PC-9 (cell line): ENCODE measurements at regions not wholly inside any gene's neighbourhood (a gene's known extent, or its start where the extent isn't known, plus 50 kb on each side); places are given as distances from the start of the nearest gene placed in this dataset.

Experiments
- BruUV-seq: library from RNA; stranded (reverse); fragments of 400-500 nt; replicated peaks from 2 replicates; lab custom pipeline; 2021; lab: Mats Ljungman, UMichigan
- CTCF ChIA-PET: fragments of 300-600 bp; sonication (Branson Sonifier 250); formaldehyde crosslinking; loops from one replicate; lab custom pipeline; 2022; ENCODE audit warnings: antibody characterized with exemption; lab: Charles Lee
- POLR2A ChIA-PET: fragments of 300-600 bp; sonication (Branson Sonifier 250); formaldehyde crosslinking; loops from one replicate; lab custom pipeline; 2022; ENCODE audit warnings: antibody characterized with exemption; ENCODE audit not compliant: unreplicated experiment; lab: Charles Lee
- DNase-seq, 2 experiments: peaks; one replicate each; pipeline versions ENCODE4 v3.0.0 to v3.0.0-alpha.2; 2015 to 2022; ENCODE audit warnings: mixed read lengths in 1 of 2
- H2AFZ ChIP-seq: fragments of 200-600 bp; sonication (generic); 2 replicates; pipeline ENCODE4 v1.8.1; 2017; ENCODE audit warnings: antibody characterized with exemption
- H3F3A ChIP-seq: fragments of 200-600 bp; sonication (generic); 2 replicates; pipeline ENCODE4 v1.8.1; 2017; ENCODE audit warnings: antibody characterized with exemption, mild to moderate bottlenecking, low read depth; ENCODE audit not compliant: insufficient read depth
- H3K27ac ChIP-seq: fragments of 200-600 bp; sonication (generic); 2 replicates; pipeline ENCODE4 v1.6.1; 2016; ENCODE audit warnings: mixed run types
- H3K27me3 ChIP-seq: fragments of 200-600 bp; sonication (generic); 2 replicates; pipeline ENCODE4 v1.6.1; 2016; ENCODE audit warnings: low read depth, mixed run types; ENCODE audit not compliant: insufficient read depth
- H3K36me3 ChIP-seq: fragments of 200-600 bp; sonication (generic); 2 replicates; pipeline ENCODE4 v1.6.1; 2016; ENCODE audit warnings: low read depth, mixed run types
- H3K4me1 ChIP-seq: fragments of 200-600 bp; sonication (generic); replicated peaks from 2 replicates; pipeline ENCODE4 v1.6.1; 2016; ENCODE audit warnings: mixed run types; ENCODE audit not compliant: insufficient read depth
- H3K4me2 ChIP-seq: fragments of 200-600 bp; sonication (generic); 2 replicates; pipeline ENCODE4 v1.6.1; 2017; ENCODE audit warnings: mixed run types
- H3K4me3 ChIP-seq: fragments of 200-600 bp; sonication (generic); 2 replicates; pipeline ENCODE4 v1.6.1; 2016; ENCODE audit warnings: mixed run types
- H3K79me2 ChIP-seq: fragments of 200-600 bp; sonication (generic); 2 replicates; pipeline ENCODE4 v1.6.1; 2017; ENCODE audit warnings: low read depth, mixed run types
- H3K9me2 ChIP-seq: fragments of 200-600 bp; sonication (generic); 2 replicates; pipeline ENCODE4 v1.8.1; 2017; ENCODE audit warnings: mild to moderate bottlenecking; ENCODE audit not compliant: insufficient read depth
- H3K9me3 ChIP-seq: fragments of 200-600 bp; sonication (generic); 2 replicates; pipeline ENCODE4 v1.8.1; 2016; ENCODE audit warnings: low read depth; ENCODE audit not compliant: insufficient read depth
- H4K20me1 ChIP-seq: fragments of 200-600 bp; sonication (generic); 2 replicates; pipeline ENCODE4 v1.8.1; 2017; ENCODE audit not compliant: insufficient read depth
- EZH2 ChIP-seq: fragments of 200-600 bp; sonication (generic); IDR thresholded peaks from 2 replicates; pipeline ENCODE4 v1.8.0; 2017; ENCODE audit warnings: antibody characterized with exemption, low read depth
- intact Hi-C: fragments of 100-400 bp; cut with micrococcal nuclease; formaldehyde crosslinking; loops from one replicate; pipeline ENCODE4 v1.10.0; 2022; ENCODE audit not compliant: unreplicated experiment
- TF ChIP-seq, protein P1 (sequence below): fragments of 200-600 bp; sonication (generic); conservative IDR thresholded peaks from 2 replicates; pipeline ENCODE4 v1.6.1; 2017; ENCODE audit warnings: mixed run types, antibody characterized with exemption, mild to moderate bottlenecking, moderate library complexity

DNA sequence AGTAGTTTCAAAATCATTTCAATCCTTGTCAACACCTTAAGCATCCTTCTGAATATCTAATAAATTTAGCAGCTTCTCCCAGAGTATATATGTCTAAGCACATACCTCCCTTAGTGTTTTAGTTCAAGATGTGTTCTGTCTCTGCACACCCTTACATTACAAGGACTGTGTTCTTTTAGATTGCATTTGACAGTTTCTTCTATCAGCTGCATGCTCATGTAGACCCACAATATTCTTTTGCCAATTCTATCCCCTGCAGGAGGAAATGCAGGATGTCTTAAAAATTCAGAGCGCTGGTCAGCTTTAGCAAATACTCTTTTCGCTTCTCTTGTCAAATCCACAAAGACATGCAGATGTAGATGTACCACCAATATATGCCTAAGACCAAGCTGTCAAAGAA is 145.8 kb upstream of the SLC30A5 start:
- intact Hi-C loops, result no loop called here
- Histone ChIP-seq H2AFZ (no peak overlapping the region), H3K79me2 (no peaks in the 10 kb centered on the region), H3K4me3 (no peak overlapping the region), H3K36me3 (no peaks in the 10 kb centered on the region), H3K4me2 (no peak overlapping the region), H4K20me1 (no peaks in the 10 kb centered on the region), H3K27ac (no peak overlapping the region), H3K9me3 (no peaks in the 10 kb centered on the region), H3F3A (no peaks in the 10 kb centered on the region), H3K27me3 (0 out of 2 replicates have a peak, but pooled peaks cover 7% of the 10 kb centered on the region), H3K4me1 (no peaks in the 10 kb centered on the region), H3K9me2 (no peaks in the 10 kb centered on the region)
- CTCF ChIA-PET, result interaction anchor here (0.6 kb wide), 1 partner anchor 355 kb away, joined by 5 read pairs; no protein-coding TSS in a partner anchor
- no TSS peak for BruUV-seq
- TF ChIP-seq EZH2, result no peak
- TF ChIP-seq, protein P1, sequence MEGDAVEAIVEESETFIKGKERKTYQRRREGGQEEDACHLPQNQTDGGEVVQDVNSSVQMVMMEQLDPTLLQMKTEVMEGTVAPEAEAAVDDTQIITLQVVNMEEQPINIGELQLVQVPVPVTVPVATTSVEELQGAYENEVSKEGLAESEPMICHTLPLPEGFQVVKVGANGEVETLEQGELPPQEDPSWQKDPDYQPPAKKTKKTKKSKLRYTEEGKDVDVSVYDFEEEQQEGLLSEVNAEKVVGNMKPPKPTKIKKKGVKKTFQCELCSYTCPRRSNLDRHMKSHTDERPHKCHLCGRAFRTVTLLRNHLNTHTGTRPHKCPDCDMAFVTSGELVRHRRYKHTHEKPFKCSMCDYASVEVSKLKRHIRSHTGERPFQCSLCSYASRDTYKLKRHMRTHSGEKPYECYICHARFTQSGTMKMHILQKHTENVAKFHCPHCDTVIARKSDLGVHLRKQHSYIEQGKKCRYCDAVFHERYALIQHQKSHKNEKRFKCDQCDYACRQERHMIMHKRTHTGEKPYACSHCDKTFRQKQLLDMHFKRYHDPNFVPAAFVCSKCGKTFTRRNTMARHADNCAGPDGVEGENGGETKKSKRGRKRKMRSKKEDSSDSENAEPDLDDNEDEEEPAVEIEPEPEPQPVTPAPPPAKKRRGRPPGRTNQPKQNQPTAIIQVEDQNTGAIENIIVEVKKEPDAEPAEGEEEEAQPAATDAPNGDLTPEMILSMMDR, result no peak
- POLR2A ChIA-PET, result no interaction called here
- DNase-seq, result no peak

DNA sequence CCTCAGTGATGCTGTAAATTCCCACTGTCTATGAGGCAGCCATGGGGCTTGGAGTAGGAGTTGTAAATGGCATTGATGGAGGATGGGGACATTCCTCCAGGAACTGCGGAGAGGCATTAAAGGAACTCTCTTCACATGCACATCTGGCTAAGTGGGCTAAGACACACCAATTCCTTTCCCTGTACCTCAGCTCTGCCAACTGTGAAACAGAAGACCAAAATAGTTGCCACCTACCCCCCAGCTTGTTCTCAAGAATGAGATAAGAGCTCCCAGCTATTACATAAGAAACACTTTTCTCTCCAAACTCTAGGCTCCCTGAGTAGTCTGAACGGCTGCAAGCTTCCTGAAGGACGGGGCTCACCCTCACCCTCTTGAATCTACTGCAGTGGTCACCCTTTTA is 144.6 kb upstream of the SLC30A5 start:
- Histone ChIP-seq H3F3A (no peaks in the 10 kb centered on the region), H3K4me2 (no peak overlapping the region), H3K4me1 (no peaks in the 10 kb centered on the region), H4K20me1 (no peaks in the 10 kb centered on the region), H3K27ac (no peak overlapping the region), H3K79me2 (no peaks in the 10 kb centered on the region), H3K4me3 (no peak overlapping the region), H3K9me3 (no peaks in the 10 kb centered on the region), H3K27me3 (0 out of 2 replicates have a peak, but pooled peaks cover 7% of the 10 kb centered on the region), H3K36me3 (no peaks in the 10 kb centered on the region), H2AFZ (no peak overlapping the region), H3K9me2 (no peaks in the 10 kb centered on the region)
- ChIA-PET CTCF (no interaction called here), POLR2A (no interaction called here)
- intact Hi-C loops, result no loop called here
- no TSS peak for BruUV-seq
- DNase-seq, result no peak
- TF ChIP-seq, protein P1, result no peak
- no peak for TF ChIP-seq EZH2

DNA sequence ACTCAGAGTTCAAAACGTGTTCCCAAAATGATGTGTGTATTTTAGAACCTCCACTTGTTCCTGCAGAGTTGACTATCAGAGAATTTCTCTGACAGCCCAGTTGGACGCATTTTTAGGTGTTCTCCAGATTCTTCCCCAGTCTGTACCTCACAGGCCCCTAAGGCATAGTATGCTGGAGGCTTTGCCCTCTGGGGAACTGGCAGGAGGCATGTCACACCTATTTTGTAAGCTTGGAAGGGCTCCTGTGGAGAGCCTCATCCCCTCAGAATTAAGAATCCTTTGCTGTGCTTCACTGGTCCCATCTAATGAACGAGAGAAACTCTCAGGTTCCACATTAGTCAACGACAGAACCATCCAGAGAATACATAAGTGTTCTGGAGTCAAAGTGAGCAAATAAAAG is 144.1 kb upstream of the SLC30A5 start:
- no TSS peak for BruUV-seq
- intact Hi-C loops, result no loop called here
- POLR2A ChIA-PET, result no interaction called here

More for the DNA sequence above, 144.1 kb upstream of the SLC30A5 start:
- no peak overlapping the region for H3K4me3 ChIP-seq
- 0 out of 2 replicates have a peak overlapping the region, but pooled peaks have one; percentile 17 for H2AFZ ChIP-seq
- no peaks in the 10 kb centered on the region for H3K9me2 ChIP-seq
- no peaks in the 10 kb centered on the region for H3K4me1 ChIP-seq
- CTCF ChIA-PET, result no interaction called here
- DNase-seq, result no peak
- no peaks in the 10 kb centered on the region for H3K79me2 ChIP-seq
- TF ChIP-seq, protein P1, result no peak
- no peak for TF ChIP-seq EZH2
- no peak overlapping the region for H3K4me2 ChIP-seq
- no peaks in the 10 kb centered on the region for H3K36me3 ChIP-seq
- no peaks in the 10 kb centered on the region for H3F3A ChIP-seq
- no peaks in the 10 kb centered on the region for H4K20me1 ChIP-seq
- no peak overlapping the region for H3K27ac ChIP-seq
- 0 out of 2 replicates have a peak, but pooled peaks cover 7% of the 10 kb centered on the region for H3K27me3 ChIP-seq
- H3K9me3 ChIP-seq, result no peaks in the 10 kb centered on the region
